ENCODE measurements at regions not wholly inside any gene's neighbourhood (a gene's known extent, or its start where the extent isn't known, plus 50 kb on each side); places are given as distances from the start of the nearest gene placed in this dataset. TPM values are rescaled to one million over a fixed set of nuclear protein-coding genes. Genes with fewer than 3 reads are reported as not detected.

Small RNAs in the stretch of these regions (microRNA-seq; reads per million reads assigned to microRNA genes)
- gene MIR129-2 (ENCODE audit: borderline replicate concordance): 6.1 reads per million
- gene MIR670 (ENCODE audit: borderline replicate concordance): 7.6 reads per million, percentile 5 among the genes with 10 or more reads in this experiment

Small RNAs in the stretch of these regions (small RNA-seq; reads per million reads assigned to genes)
- gene MIR129-2: not detected
- gene MIR670: not detected

Measured in OCI-LY7 (cell line).